ENCODE measurements at regions not wholly inside any gene's neighbourhood (a gene's known extent, or its start where the extent isn't known, plus 50 kb on each side); places are given as distances from the start of the nearest gene placed in this dataset.
"Not testable (repeated sequence)": the region's sequence is repeated elsewhere in the genome, so short reads cannot be mapped to it uniquely, and the experiment has no call there.

DNA sequence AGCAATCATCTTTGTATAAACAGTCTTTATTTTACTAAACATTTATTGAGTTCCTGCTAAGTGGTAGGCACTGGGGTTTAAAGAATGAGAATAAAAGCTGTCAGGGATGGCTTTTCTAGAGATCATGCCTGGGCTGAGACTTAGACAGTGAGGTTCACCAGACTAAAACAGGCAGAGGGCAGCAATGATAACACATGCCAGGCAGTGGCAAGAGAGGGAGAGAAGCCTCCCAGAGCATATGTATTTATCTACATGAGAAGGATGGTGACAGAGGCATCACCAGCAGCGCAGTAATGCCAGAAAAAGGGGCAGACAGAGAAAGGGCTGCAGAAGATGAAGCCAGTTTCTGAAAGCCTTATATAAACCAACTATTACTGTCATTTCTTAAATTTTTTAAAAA is 121.0 kb upstream of the CCDC180 start:
- no peak for DNase-seq (ENCODE audit: low read depth in 1 of 2, low spot score in 1 of 2)
- Histone ChIP-seq H3K27ac (replicated peaks) (no peak overlapping the region), H3K27me3 (ENCODE audit: insufficient read depth, poor library complexity, severe bottlenecking) (no peaks in the 10 kb centered on the region), H3K4me3 (replicated peaks; ENCODE audit: insufficient read depth, low read length) (no peak overlapping the region)
- TF ChIP-seq CTCF (IDR thresholded peaks at IDR 0.05; ENCODE audit: insufficient read depth, low read length) (no peak), POLR2AphosphoS5 (IDR thresholded peaks at IDR 0.05; ENCODE audit: low read depth) (no peak), SPI1 (IDR thresholded peaks at IDR 0.05; ENCODE audit: borderline replicate concordance, low read depth) (no peak), GABPA (IDR thresholded peaks at IDR 0.05; ENCODE audit: low read depth) (no peak)
- TF ChIP-seq, protein P1, sequence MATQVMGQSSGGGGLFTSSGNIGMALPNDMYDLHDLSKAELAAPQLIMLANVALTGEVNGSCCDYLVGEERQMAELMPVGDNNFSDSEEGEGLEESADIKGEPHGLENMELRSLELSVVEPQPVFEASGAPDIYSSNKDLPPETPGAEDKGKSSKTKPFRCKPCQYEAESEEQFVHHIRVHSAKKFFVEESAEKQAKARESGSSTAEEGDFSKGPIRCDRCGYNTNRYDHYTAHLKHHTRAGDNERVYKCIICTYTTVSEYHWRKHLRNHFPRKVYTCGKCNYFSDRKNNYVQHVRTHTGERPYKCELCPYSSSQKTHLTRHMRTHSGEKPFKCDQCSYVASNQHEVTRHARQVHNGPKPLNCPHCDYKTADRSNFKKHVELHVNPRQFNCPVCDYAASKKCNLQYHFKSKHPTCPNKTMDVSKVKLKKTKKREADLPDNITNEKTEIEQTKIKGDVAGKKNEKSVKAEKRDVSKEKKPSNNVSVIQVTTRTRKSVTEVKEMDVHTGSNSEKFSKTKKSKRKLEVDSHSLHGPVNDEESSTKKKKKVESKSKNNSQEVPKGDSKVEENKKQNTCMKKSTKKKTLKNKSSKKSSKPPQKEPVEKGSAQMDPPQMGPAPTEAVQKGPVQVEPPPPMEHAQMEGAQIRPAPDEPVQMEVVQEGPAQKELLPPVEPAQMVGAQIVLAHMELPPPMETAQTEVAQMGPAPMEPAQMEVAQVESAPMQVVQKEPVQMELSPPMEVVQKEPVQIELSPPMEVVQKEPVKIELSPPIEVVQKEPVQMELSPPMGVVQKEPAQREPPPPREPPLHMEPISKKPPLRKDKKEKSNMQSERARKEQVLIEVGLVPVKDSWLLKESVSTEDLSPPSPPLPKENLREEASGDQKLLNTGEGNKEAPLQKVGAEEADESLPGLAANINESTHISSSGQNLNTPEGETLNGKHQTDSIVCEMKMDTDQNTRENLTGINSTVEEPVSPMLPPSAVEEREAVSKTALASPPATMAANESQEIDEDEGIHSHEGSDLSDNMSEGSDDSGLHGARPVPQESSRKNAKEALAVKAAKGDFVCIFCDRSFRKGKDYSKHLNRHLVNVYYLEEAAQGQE (IDR thresholded peaks at IDR 0.05; ENCODE audit: insufficient replicate concordance, low read depth), result no peak

- DNase-seq (ENCODE audit: low read depth in 1 of 2, low spot score in 1 of 2); H3K27me3 ChIP-seq (ENCODE audit: insufficient read depth, poor library complexity, severe bottlenecking); H3K27ac ChIP-seq (replicated peaks); H3K4me3 ChIP-seq (replicated peaks; ENCODE audit: insufficient read depth, low read length): not testable (repeated sequence)
Measured at GRCh38 chr9:97182532-97182931, 124.9 kb upstream of the CCDC180 start.

DNA sequence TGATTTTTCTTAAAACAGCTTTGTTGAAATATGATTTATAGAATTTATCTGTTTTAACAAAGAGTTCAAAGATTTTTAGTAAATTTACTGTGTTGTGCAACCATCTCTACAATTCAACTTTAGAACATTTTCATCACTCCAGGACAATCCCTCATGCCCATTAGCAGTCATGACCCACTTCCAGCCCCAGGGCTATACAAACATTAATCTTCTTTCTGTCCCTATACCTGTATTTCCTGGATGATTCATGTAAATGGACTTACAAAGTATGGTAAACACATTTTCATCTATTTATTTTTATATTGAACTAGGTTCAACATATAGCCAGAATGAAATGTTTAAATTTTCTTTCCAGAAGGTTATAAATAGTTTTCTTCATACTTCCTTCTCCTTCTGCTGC is 127.8 kb upstream of the CCDC180 start:
- no peak overlapping the region for H3K4me3 ChIP-seq (replicated peaks; ENCODE audit: insufficient read depth, low read length)
- DNase-seq (ENCODE audit: low read depth in 1 of 2, low spot score in 1 of 2), result no peak
- no peaks in the 10 kb centered on the region for H3K27me3 ChIP-seq (ENCODE audit: insufficient read depth, poor library complexity, severe bottlenecking)
- TF ChIP-seq, protein P1 (IDR thresholded peaks at IDR 0.05; ENCODE audit: insufficient replicate concordance, low read depth), result no peak
- TF ChIP-seq POLR2AphosphoS5 (IDR thresholded peaks at IDR 0.05; ENCODE audit: low read depth) (no peak), GABPA (IDR thresholded peaks at IDR 0.05; ENCODE audit: low read depth) (no peak), CTCF (IDR thresholded peaks at IDR 0.05; ENCODE audit: insufficient read depth, low read length) (no peak)
- H3K27ac ChIP-seq (replicated peaks), result no peak overlapping the region

GRCh38 chr9:97176206-97176605 is 131.3 kb upstream of the CCDC180 start:
- Histone ChIP-seq H3K4me3 (replicated peaks; ENCODE audit: insufficient read depth, low read length) (no peak overlapping the region), H3K27ac (replicated peaks) (no peak overlapping the region), H3K27me3 (ENCODE audit: insufficient read depth, poor library complexity, severe bottlenecking) (no peaks in the 10 kb centered on the region)
- DNase-seq (ENCODE audit: low read depth in 1 of 2, low spot score in 1 of 2), result no peak
- TF ChIP-seq SPI1 (IDR thresholded peaks at IDR 0.05; ENCODE audit: borderline replicate concordance, low read depth) (no peak), GABPA (IDR thresholded peaks at IDR 0.05; ENCODE audit: low read depth) (no peak), POLR2AphosphoS5 (IDR thresholded peaks at IDR 0.05; ENCODE audit: low read depth) (no peak), CTCF (IDR thresholded peaks at IDR 0.05; ENCODE audit: insufficient read depth, low read length) (no peak)
- TF ChIP-seq, protein P1 (IDR thresholded peaks at IDR 0.05; ENCODE audit: insufficient replicate concordance, low read depth), result no peak

GRCh38 chr9:97168174-97168573 is 129.2 kb upstream of the CTSV start:
- not testable (repeated sequence) for H3K27me3 ChIP-seq (ENCODE audit: insufficient read depth, poor library complexity, severe bottlenecking); H3K4me3 ChIP-seq (replicated peaks; ENCODE audit: insufficient read depth, low read length); DNase-seq (ENCODE audit: low read depth in 1 of 2, low spot score in 1 of 2); H3K27ac ChIP-seq (replicated peaks)

GRCh38 chr9:97166496-97167138 is 127.7 kb upstream of the CTSV start:
- H3K4me3 ChIP-seq (replicated peaks; ENCODE audit: insufficient read depth, low read length); H3K27me3 ChIP-seq (ENCODE audit: insufficient read depth, poor library complexity, severe bottlenecking); DNase-seq (ENCODE audit: low read depth in 1 of 2, low spot score in 1 of 2); H3K27ac ChIP-seq (replicated peaks): not testable (repeated sequence)

Measured in HL-60 (cell line).